SK-N-SH treated with all-trans-retinoic acid at 6 μM for 48 hours (cell line): ENCODE measurements at regions not wholly inside any gene's neighbourhood (a gene's known extent, or its start where the extent isn't known, plus 50 kb on each side); places are given as distances from the start of the nearest gene placed in this dataset.

Experiments used
- ATAC-seq: fragments of 200-7000 bp; cut with Tn5 transposase; 3 replicates; pipeline ENCODE4 v1.9.1; 2020; ENCODE audit warnings: mild to moderate bottlenecking, moderate library complexity
- ARNTL ChIP-seq: fragments of 450-650 bp; formaldehyde crosslinking; IDR thresholded peaks from 2 replicates; pipeline ENCODE4 v1.5.0; 2020; ENCODE audit warnings: low read depth, mild to moderate bottlenecking, moderate library complexity, borderline replicate concordance
- BACH2 ChIP-seq: fragments of 250-450 bp; sonication (Bioruptor Pico); IDR thresholded peaks from 2 replicates; pipeline ENCODE4 v1.9.0; 2021; ENCODE audit warnings: mild to moderate bottlenecking, borderline replicate concordance
- CSDC2 ChIP-seq: fragments of 250-450 bp; sonication (Bioruptor Pico); IDR thresholded peaks from 2 replicates; pipeline ENCODE4 v1.5.0; 2020; ENCODE audit warnings: mild to moderate bottlenecking, moderate library complexity
- CSRNP3 ChIP-seq: fragments of 250-450 bp; sonication (Bioruptor Pico); IDR thresholded peaks from 2 replicates; pipeline ENCODE4 v1.5.1; 2021; ENCODE audit warnings: mild to moderate bottlenecking, moderate library complexity
- ESRRG ChIP-seq: fragments of 250-450 bp; sonication (Bioruptor Pico); IDR thresholded peaks from 2 replicates; pipeline ENCODE4 v1.6.1; 2021; ENCODE audit warnings: mild to moderate bottlenecking
- GLIS3 ChIP-seq: fragments of 250-450 bp; sonication (Bioruptor Pico); IDR thresholded peaks from 2 replicates; pipeline ENCODE4 v1.5.0; 2020; ENCODE audit warnings: mild to moderate bottlenecking, moderate library complexity
- ISL1 ChIP-seq: fragments of 250-450 bp; sonication (Bioruptor Pico); IDR thresholded peaks from 2 replicates; pipeline ENCODE4 v2.1.2; 2022; ENCODE audit warnings: mild to moderate bottlenecking, moderate library complexity
- OSR1 ChIP-seq: fragments of 250-450 bp; sonication (Bioruptor Pico); IDR thresholded peaks from 2 replicates; pipeline ENCODE4 v1.8.0; 2022; ENCODE audit warnings: moderate library complexity, mild to moderate bottlenecking, inconsistent platforms
- PATZ1 ChIP-seq: fragments of 250-450 bp; sonication (Bioruptor Pico); IDR thresholded peaks from 2 replicates; pipeline ENCODE4 v1.8.0; 2020; ENCODE audit warnings: mild to moderate bottlenecking, moderate library complexity, borderline replicate concordance
- POU6F1 ChIP-seq: fragments of 250-450 bp; sonication (Bioruptor Pico); IDR thresholded peaks from 2 replicates; pipeline ENCODE4 v1.8.0; 2021; ENCODE audit warnings: low read depth, mild to moderate bottlenecking, moderate library complexity, borderline replicate concordance
- PPARA ChIP-seq: fragments of 250-450 bp; sonication (Bioruptor Pico); IDR thresholded peaks from 2 replicates; pipeline ENCODE4 v1.5.0; 2020; ENCODE audit warnings: mild to moderate bottlenecking, borderline replicate concordance
- RARB ChIP-seq: fragments of 250-450 bp; sonication (Bioruptor Pico); IDR thresholded peaks from 2 replicates; pipeline ENCODE4 v1.8.0; 2021; ENCODE audit warnings: mild to moderate bottlenecking, moderate library complexity
- SNAI2 ChIP-seq: fragments of 250-450 bp; sonication (Bioruptor Pico); IDR thresholded peaks from 2 replicates; pipeline ENCODE4 v1.5.0; 2020; ENCODE audit warnings: mild to moderate bottlenecking, moderate library complexity
- TCF4 ChIP-seq: fragments of 250-450 bp; sonication (Bioruptor Pico); IDR thresholded peaks from 2 replicates; pipeline ENCODE4 v1.8.0; 2021; ENCODE audit warnings: mild to moderate bottlenecking, moderate library complexity, borderline replicate concordance
- TOX ChIP-seq: fragments of 250-450 bp; sonication (Bioruptor Pico); IDR thresholded peaks from 2 replicates; pipeline ENCODE4 v1.8.0; 2021; ENCODE audit warnings: mild to moderate bottlenecking, moderate library complexity, borderline replicate concordance
- TSHZ2 ChIP-seq: fragments of 250-450 bp; sonication (Bioruptor Pico); IDR thresholded peaks from 2 replicates; pipeline ENCODE4 v1.5.0; 2020; ENCODE audit warnings: mild to moderate bottlenecking, moderate library complexity
- ZFP3 ChIP-seq: fragments of 250-450 bp; sonication (Bioruptor Pico); IDR thresholded peaks from 2 replicates; pipeline ENCODE4 v1.5.0; 2020; ENCODE audit warnings: mild to moderate bottlenecking, moderate library complexity
- ZFP30 ChIP-seq: fragments of 450-650 bp; formaldehyde crosslinking; IDR thresholded peaks from 2 replicates; pipeline ENCODE4 v1.5.0; 2022; ENCODE audit warnings: mild to moderate bottlenecking, moderate library complexity
- ZNF565 ChIP-seq: fragments of 450-650 bp; formaldehyde crosslinking; conservative IDR thresholded peaks from 2 replicates; pipeline ENCODE4 v1.5.0; 2020; ENCODE audit warnings: low read depth, mild to moderate bottlenecking, moderate library complexity
- ZNF8 ChIP-seq: fragments of 450-650 bp; formaldehyde crosslinking; IDR thresholded peaks from 2 replicates; pipeline ENCODE4 v1.5.0; 2020; ENCODE audit warnings: mild to moderate bottlenecking, moderate library complexity

- no peak for ATAC-seq
- TF ChIP-seq CSDC2 (CRISPR knock-in tag) (no peak), TOX (no peak), SNAI2 (CRISPR knock-in tag) (no peak), TSHZ2 (no peak), ISL1 (CRISPR knock-in tag) (no peak), RARB (CRISPR knock-in tag) (no peak), TCF4 (no peak), ZNF8 (CRISPR knock-in tag) (no peak), BACH2 (CRISPR knock-in tag) (no peak), ZFP3 (CRISPR knock-in tag) (no peak), POU6F1 (no peak), OSR1 (CRISPR knock-in tag) (no peak)
These were observed 74.2 kb upstream of the RNU6-1 start for GRCh38 chr15:67914028-67914427.

GRCh38 chr15:67914537-67915460 lies 75.0 kb upstream of the RNU6-1 start:
- ATAC-seq, result no peak
- TF ChIP-seq ZNF565 (CRISPR knock-in tag) (no peak), ISL1 (CRISPR knock-in tag) (no peak), BACH2 (CRISPR knock-in tag) (no peak), OSR1 (CRISPR knock-in tag) (no peak), CSRNP3 (no peak), GLIS3 (CRISPR knock-in tag) (no peak), ARNTL (CRISPR knock-in tag) (no peak), TCF4 (no peak), ZFP3 (CRISPR knock-in tag) (no peak), SNAI2 (CRISPR knock-in tag) (no peak), ZNF8 (CRISPR knock-in tag) (no peak), CSDC2 (CRISPR knock-in tag) (no peak), ZFP30 (no peak), ESRRG (CRISPR knock-in tag) (no peak)

GRCh38 chr15:67915461-67916374 lies 75.9 kb upstream of the RNU6-1 start:
- no peak for ATAC-seq
- no peak for TF ChIP-seq CSDC2 (CRISPR knock-in tag)
- TF ChIP-seq BACH2 (CRISPR knock-in tag), result no peak
- no peak for TF ChIP-seq SNAI2 (CRISPR knock-in tag)
- TF ChIP-seq TSHZ2, result no peak
- TF ChIP-seq PPARA (CRISPR knock-in tag), result no peak
- TF ChIP-seq TCF4, result no peak
- TF ChIP-seq ARNTL (CRISPR knock-in tag), result no peak
- TF ChIP-seq POU6F1, result no peak
- no peak for TF ChIP-seq PATZ1
- no peak for TF ChIP-seq GLIS3 (CRISPR knock-in tag)
- no peak for TF ChIP-seq TOX
- TF ChIP-seq ZNF8 (CRISPR knock-in tag), result no peak
